RWPE2 (cell line): ENCODE measurements at regions not wholly inside any gene's neighbourhood (a gene's known extent, or its start where the extent isn't known, plus 50 kb on each side); places are given as distances from the start of the nearest gene placed in this dataset.

Source experiments
- ATAC-seq: fragments of 200-7000 bp; cut with Tn5 transposase; 3 replicates; pipeline ENCODE4 v1.9.1; 2021; ENCODE audit warnings: low read depth
- DNase-seq: peaks from one replicate; pipeline ENCODE4 v3.0.0-alpha.2; 2020; ENCODE audit warnings: low spot score
- H3K27ac ChIP-seq: fragments of 450-650 bp; 2 replicates; pipeline ENCODE4 v1.5.1; 2017; ENCODE audit warnings: mild to moderate bottlenecking; ENCODE audit not compliant: poor library complexity, severe bottlenecking
- H3K27me3 ChIP-seq: fragments of 250-450 bp; sonication (Bioruptor Pico); 2 replicates; pipeline ENCODE4 v1.5.1; 2021; ENCODE audit warnings: mild to moderate bottlenecking, moderate library complexity; ENCODE audit not compliant: insufficient read depth, poor library complexity, severe bottlenecking
- H3K36me3 ChIP-seq: fragments of 250-450 bp; sonication (Bioruptor Pico); 2 replicates; pipeline ENCODE4 v1.5.1; 2020; ENCODE audit warnings: low read depth, mild to moderate bottlenecking, moderate library complexity
- H3K4me1 ChIP-seq: fragments of 250-450 bp; sonication (Bioruptor Pico); 2 replicates; pipeline ENCODE4 v1.5.1; 2021; ENCODE audit warnings: mild to moderate bottlenecking, moderate library complexity; ENCODE audit not compliant: insufficient read depth, poor library complexity, severe bottlenecking
- H3K4me3 ChIP-seq: fragments of 250-450 bp; sonication (Bioruptor Pico); 2 replicates; pipeline ENCODE4 v1.5.1; 2021; ENCODE audit warnings: mild to moderate bottlenecking, moderate library complexity; ENCODE audit not compliant: severe bottlenecking
- H3K9me3 ChIP-seq: fragments of 250-450 bp; sonication (Bioruptor Pico); 2 replicates; pipeline ENCODE4 v1.5.1; 2021; ENCODE audit warnings: mild to moderate bottlenecking, moderate library complexity; ENCODE audit not compliant: severe bottlenecking
- TF ChIP-seq, protein P1 (sequence below): fragments of 450-650 bp; IDR thresholded peaks from one replicate; pipeline ENCODE4 v1.5.1; 2017; ENCODE audit warnings: mild to moderate bottlenecking, moderate library complexity; ENCODE audit not compliant: poor library complexity, severe bottlenecking

DNA sequence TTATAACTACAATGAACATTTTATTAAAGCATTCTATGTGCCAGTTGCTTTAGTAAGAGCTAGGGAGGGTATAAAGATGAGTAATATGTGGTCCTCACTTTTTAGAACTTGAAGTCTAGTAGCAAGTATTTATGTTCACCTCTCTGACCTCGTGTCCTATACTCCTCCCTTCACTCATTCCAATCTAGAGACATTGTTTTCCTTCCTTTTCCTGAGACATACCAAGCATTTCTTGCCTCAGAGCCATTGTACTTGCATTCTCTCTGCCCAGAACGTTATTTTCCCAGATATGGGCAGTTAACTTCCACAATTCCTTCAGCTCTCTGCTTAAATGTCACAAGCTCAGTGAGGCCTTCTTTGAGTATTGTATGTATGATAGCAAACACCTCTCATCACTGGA lies 408.6 kb downstream of the PDCD6IP start:
- H3K27me3 ChIP-seq: no peaks in the 10 kb centered on the region
- no peak for ATAC-seq
- no peak overlapping the region for H3K27ac ChIP-seq
- DNase-seq: no peak
- no peaks in the 10 kb centered on the region for H3K4me1 ChIP-seq
- H3K36me3 ChIP-seq: no peaks in the 10 kb centered on the region
- TF ChIP-seq, protein P1, sequence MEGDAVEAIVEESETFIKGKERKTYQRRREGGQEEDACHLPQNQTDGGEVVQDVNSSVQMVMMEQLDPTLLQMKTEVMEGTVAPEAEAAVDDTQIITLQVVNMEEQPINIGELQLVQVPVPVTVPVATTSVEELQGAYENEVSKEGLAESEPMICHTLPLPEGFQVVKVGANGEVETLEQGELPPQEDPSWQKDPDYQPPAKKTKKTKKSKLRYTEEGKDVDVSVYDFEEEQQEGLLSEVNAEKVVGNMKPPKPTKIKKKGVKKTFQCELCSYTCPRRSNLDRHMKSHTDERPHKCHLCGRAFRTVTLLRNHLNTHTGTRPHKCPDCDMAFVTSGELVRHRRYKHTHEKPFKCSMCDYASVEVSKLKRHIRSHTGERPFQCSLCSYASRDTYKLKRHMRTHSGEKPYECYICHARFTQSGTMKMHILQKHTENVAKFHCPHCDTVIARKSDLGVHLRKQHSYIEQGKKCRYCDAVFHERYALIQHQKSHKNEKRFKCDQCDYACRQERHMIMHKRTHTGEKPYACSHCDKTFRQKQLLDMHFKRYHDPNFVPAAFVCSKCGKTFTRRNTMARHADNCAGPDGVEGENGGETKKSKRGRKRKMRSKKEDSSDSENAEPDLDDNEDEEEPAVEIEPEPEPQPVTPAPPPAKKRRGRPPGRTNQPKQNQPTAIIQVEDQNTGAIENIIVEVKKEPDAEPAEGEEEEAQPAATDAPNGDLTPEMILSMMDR: no peak
- no peak overlapping the region for H3K4me3 ChIP-seq
- H3K9me3 ChIP-seq: no peaks in the 10 kb centered on the region

DNA sequence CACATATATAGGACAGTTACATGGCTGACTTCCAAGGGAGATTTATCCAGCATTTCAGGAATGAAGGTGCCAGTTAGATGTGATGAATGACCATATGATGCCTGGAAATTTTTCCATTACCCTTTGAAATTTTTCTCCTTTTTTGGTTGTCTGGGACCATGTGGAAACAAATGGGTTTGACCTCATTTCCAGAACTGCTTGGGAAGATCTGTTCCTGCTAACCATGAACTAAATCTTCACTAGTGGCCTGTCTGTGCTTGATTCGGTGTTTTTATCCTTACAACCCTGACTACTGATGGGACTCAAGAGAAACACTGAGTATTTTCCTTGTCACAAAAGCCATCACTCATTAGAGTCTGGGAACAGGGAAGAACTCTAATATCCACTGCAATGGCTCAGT lies 409.4 kb downstream of the PDCD6IP start:
- no peaks in the 10 kb centered on the region for H3K9me3 ChIP-seq
- no peaks in the 10 kb centered on the region for H3K27me3 ChIP-seq
- no peaks in the 10 kb centered on the region for H3K36me3 ChIP-seq
- TF ChIP-seq, protein P1: no peak
- no peak overlapping the region for H3K4me3 ChIP-seq
- DNase-seq: no peak
- ATAC-seq: no peak
- H3K27ac ChIP-seq: no peak overlapping the region
- H3K4me1 ChIP-seq: no peaks in the 10 kb centered on the region

DNA sequence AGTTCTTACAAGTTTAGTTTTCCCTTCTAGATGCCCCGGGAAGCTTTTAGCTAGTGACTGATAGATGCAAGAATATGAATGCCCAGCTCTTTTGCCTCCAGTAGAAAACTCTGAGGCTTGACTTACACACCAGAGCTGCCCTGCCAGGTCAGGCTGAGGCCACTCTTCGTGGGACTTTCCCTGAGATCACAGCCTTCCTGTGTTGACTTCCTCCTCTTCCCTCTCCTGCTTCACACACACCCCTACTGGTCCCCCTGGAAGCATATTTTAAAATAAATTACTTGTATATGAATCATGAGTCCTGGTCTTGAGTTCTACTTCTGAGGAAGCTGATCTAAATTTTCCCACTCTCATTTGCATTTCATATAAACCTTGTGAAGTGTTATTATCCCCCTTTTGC lies 413.7 kb downstream of the PDCD6IP start:
- H3K4me3 ChIP-seq: no peak overlapping the region
- no peaks in the 10 kb centered on the region for H3K9me3 ChIP-seq
- H3K4me1 ChIP-seq: no peaks in the 10 kb centered on the region
- H3K36me3 ChIP-seq: no peaks in the 10 kb centered on the region
- ATAC-seq (no peak), DNase-seq (no peak)
- H3K27me3 ChIP-seq: no peaks in the 10 kb centered on the region
- no peak overlapping the region for H3K27ac ChIP-seq
- TF ChIP-seq, protein P1: no peak

DNA sequence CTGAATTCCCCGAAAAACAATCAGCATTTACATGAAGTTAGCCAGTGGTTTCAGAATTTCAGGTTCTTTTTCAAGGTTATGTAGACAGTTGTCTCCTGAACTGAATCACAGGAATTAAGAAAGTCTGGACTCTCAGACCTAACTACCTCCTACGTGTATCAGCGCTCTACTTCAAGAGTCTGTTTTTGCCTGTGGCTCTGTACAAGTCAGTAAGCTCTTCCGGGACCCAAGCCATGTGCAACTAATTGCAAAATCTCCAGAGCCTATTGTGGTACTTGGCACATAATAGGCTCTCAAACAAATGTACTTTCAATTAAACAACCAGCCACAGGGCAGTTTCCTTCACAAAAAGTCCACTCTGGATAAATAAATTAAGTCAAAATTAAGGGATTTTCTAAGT lies 414.2 kb downstream of the PDCD6IP start:
- DNase-seq (no peak), ATAC-seq (0 out of 3 replicates have a peak, but pooled peaks have one; percentile 35)
- TF ChIP-seq, protein P1: no peak
- H3K27ac ChIP-seq: no peak overlapping the region
- no peak overlapping the region for H3K4me3 ChIP-seq
- H3K27me3 ChIP-seq: no peaks in the 10 kb centered on the region
- H3K4me1 ChIP-seq: no peaks in the 10 kb centered on the region
- no peaks in the 10 kb centered on the region for H3K36me3 ChIP-seq
- H3K9me3 ChIP-seq: no peaks in the 10 kb centered on the region

DNA sequence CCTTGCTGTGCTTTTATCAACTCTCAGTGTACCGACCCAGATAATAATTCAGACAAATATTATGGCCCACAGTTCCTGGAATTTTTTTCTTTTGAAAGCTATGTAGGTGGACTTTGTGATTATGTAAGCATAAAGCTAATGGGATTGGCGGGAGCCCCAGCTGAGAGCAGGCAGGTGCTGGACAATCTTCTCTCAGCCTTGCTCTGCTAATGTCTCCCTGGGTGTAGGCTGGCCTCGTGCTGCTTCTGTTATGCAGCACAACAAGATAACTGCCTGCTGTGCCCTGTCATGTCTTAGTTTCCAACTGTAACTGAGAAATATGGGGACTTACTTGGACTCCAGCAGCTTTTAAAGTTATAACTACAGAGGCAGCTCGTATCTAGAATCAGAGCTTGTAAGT lies 415.0 kb downstream of the PDCD6IP start:
- Histone ChIP-seq H3K4me1 (no peaks in the 10 kb centered on the region), H3K4me3 (no peak overlapping the region), H3K27ac (no peak overlapping the region), H3K27me3 (no peaks in the 10 kb centered on the region), H3K9me3 (no peaks in the 10 kb centered on the region), H3K36me3 (no peaks in the 10 kb centered on the region)
- TF ChIP-seq, protein P1: no peak
- ATAC-seq (no peak), DNase-seq (no peak)
